ENCODE measurements at regions not wholly inside any gene's neighbourhood (a gene's known extent, or its start where the extent isn't known, plus 50 kb on each side); places are given as distances from the start of the nearest gene placed in this dataset.

GRCh38 chr2:60649721-60650120, 96.3 kb upstream of the BCL11A start:
- H3K36me3 Mint-ChIP-seq (ENCODE audit: unreplicated experiment): no peaks in the 10 kb centered on the region
- DNase-seq (ENCODE audit: extremely low spot score, unreplicated experiment): no peak
- no peaks in the 10 kb centered on the region for H3K4me1 Mint-ChIP-seq (ENCODE audit: unreplicated experiment)
- no peaks in the 10 kb centered on the region for H3K9me3 Mint-ChIP-seq (ENCODE audit: unreplicated experiment)
- H3K4me3 Mint-ChIP-seq (ENCODE audit: unreplicated experiment): no peak overlapping the region
- peaks cover 47% of the 10 kb centered on the region for H3K27me3 Mint-ChIP-seq (ENCODE audit: unreplicated experiment)
- no peak overlapping the region for H3K27ac Mint-ChIP-seq (ENCODE audit: unreplicated experiment)
- no peak for TF ChIP-seq CTCF (IDR thresholded peaks at IDR 0.05)

- H3K36me3 Mint-ChIP-seq (ENCODE audit: unreplicated experiment): no peaks in the 10 kb centered on the region
- H3K27me3 Mint-ChIP-seq (ENCODE audit: unreplicated experiment): peaks cover 32% of the 10 kb centered on the region
- no peak for TF ChIP-seq CTCF (IDR thresholded peaks at IDR 0.05)
- no peak overlapping the region for H3K4me3 Mint-ChIP-seq (ENCODE audit: unreplicated experiment)
- H3K27ac Mint-ChIP-seq (ENCODE audit: unreplicated experiment): no peak overlapping the region
- DNase-seq (ENCODE audit: extremely low spot score, unreplicated experiment): no peak
- H3K4me1 Mint-ChIP-seq (ENCODE audit: unreplicated experiment): no peaks in the 10 kb centered on the region
- H3K9me3 Mint-ChIP-seq (ENCODE audit: unreplicated experiment): no peaks in the 10 kb centered on the region
Observed at GRCh38 chr2:60652832-60653340, 99.4 kb upstream of the BCL11A start.

GRCh38 chr2:60657673-60658072, 98.4 kb upstream of the PAPOLG start:
- Mint-ChIP-seq H3K27ac (ENCODE audit: unreplicated experiment) (no peak overlapping the region), H3K4me1 (ENCODE audit: unreplicated experiment) (no peaks in the 10 kb centered on the region), H3K27me3 (ENCODE audit: unreplicated experiment) (peaks cover 21% of the 10 kb centered on the region)

GRCh38 chr2:60659026-60659425, 97.0 kb upstream of the PAPOLG start:
- TF ChIP-seq CTCF (IDR thresholded peaks at IDR 0.05): no peak
- Mint-ChIP-seq H3K27me3 (ENCODE audit: unreplicated experiment) (peaks cover 18% of the 10 kb centered on the region), H3K36me3 (ENCODE audit: unreplicated experiment) (no peaks in the 10 kb centered on the region), H3K4me3 (ENCODE audit: unreplicated experiment) (no peak overlapping the region), H3K4me1 (ENCODE audit: unreplicated experiment) (no peaks in the 10 kb centered on the region), H3K27ac (ENCODE audit: unreplicated experiment) (no peak overlapping the region), H3K9me3 (ENCODE audit: unreplicated experiment) (peaks cover 10% of the 10 kb centered on the region)
- DNase-seq (ENCODE audit: extremely low spot score, unreplicated experiment): no peak

More at GRCh38 chr2:60657673-60658072, 98.4 kb upstream of the PAPOLG start:
- DNase-seq (ENCODE audit: extremely low spot score, unreplicated experiment): no peak
- Mint-ChIP-seq H3K9me3 (ENCODE audit: unreplicated experiment) (no peaks in the 10 kb centered on the region), H3K36me3 (ENCODE audit: unreplicated experiment) (no peaks in the 10 kb centered on the region), H3K4me3 (ENCODE audit: unreplicated experiment) (no peak overlapping the region)
- TF ChIP-seq CTCF (IDR thresholded peaks at IDR 0.05): no peak

- TF ChIP-seq CTCF (IDR thresholded peaks at IDR 0.05): no peak
- peaks cover 15% of the 10 kb centered on the region for H3K9me3 Mint-ChIP-seq (ENCODE audit: unreplicated experiment)
- H3K4me3 Mint-ChIP-seq (ENCODE audit: unreplicated experiment): no peak overlapping the region
- DNase-seq (ENCODE audit: extremely low spot score, unreplicated experiment): no peak
- no peaks in the 10 kb centered on the region for H3K4me1 Mint-ChIP-seq (ENCODE audit: unreplicated experiment)
- peaks cover 17% of the 10 kb centered on the region for H3K27me3 Mint-ChIP-seq (ENCODE audit: unreplicated experiment)
- no peaks in the 10 kb centered on the region for H3K36me3 Mint-ChIP-seq (ENCODE audit: unreplicated experiment)
- H3K27ac Mint-ChIP-seq (ENCODE audit: unreplicated experiment): no peak overlapping the region
Observed at GRCh38 chr2:60661073-60661738, 94.9 kb upstream of the PAPOLG start.
